Cardiac muscle cell (in vitro differentiated cells and primary cell): ENCODE measurements at regions not wholly inside any gene's neighbourhood (a gene's known extent, or its start where the extent isn't known, plus 50 kb on each side); places are given as distances from the start of the nearest gene placed in this dataset.

Experiments used
- DNase-seq, 2 donors: peaks; one replicate each; pipeline versions ENCODE4 v3.0.0 to v3.0.0-alpha.2; 2010 to 2017; ENCODE audit warnings: low read depth in 1 of 2, low spot score in 1 of 2
- H3K27ac ChIP-seq: fragments of 200-600 bp; sonication (generic); 2 replicates; pipeline ENCODE4 v1.5.1; 2016
- H3K27me3 ChIP-seq: fragments of 200-600 bp; sonication (generic); 2 replicates; pipeline ENCODE4 v1.6.0; 2016; ENCODE audit warnings: control low read depth
- H3K36me3 ChIP-seq: fragments of 200-600 bp; sonication (generic); 2 replicates; pipeline ENCODE4 v1.5.1; 2016; ENCODE audit warnings: control low read depth
- H3K4me1 ChIP-seq: fragments of 200-600 bp; sonication (generic); 2 replicates; pipeline ENCODE4 v1.8.1; 2017; ENCODE audit warnings: low read depth, mild to moderate bottlenecking, mixed run types
- H3K4me3 ChIP-seq: fragments of 200-600 bp; sonication (generic); 2 replicates; pipeline ENCODE4 v1.5.1; 2016; ENCODE audit warnings: mild to moderate bottlenecking
- H3K9me3 ChIP-seq: fragments of 200-600 bp; sonication (generic); 2 replicates; pipeline ENCODE4 v1.5.1; 2017; ENCODE audit warnings: low read depth, mild to moderate bottlenecking, control low read depth
- CTCF ChIP-seq: IDR thresholded peaks from 2 replicates; pipeline ENCODE4 v1.5.1; 2012; ENCODE audit warnings: low read depth, mild to moderate bottlenecking, low read length

GRCh38 chr18:64800151-64800550 is 651.3 kb upstream of the LINC00305 start:
- Histone ChIP-seq H3K27me3 (no peaks in the 10 kb centered on the region), H3K4me3 (no peak overlapping the region), H3K4me1 (no peaks in the 10 kb centered on the region), H3K27ac (no peak overlapping the region), H3K9me3 (no peaks in the 10 kb centered on the region), H3K36me3 (no peaks in the 10 kb centered on the region)
- no peak for TF ChIP-seq CTCF
- no peak for DNase-seq

- DNase-seq, result no peak
- no peaks in the 10 kb centered on the region for H3K4me1 ChIP-seq
- H3K9me3 ChIP-seq, result no peaks in the 10 kb centered on the region
- no peak overlapping the region for H3K4me3 ChIP-seq
- no peak overlapping the region for H3K27ac ChIP-seq
- no peaks in the 10 kb centered on the region for H3K36me3 ChIP-seq
- H3K27me3 ChIP-seq, result no peaks in the 10 kb centered on the region
- no peak for TF ChIP-seq CTCF
These were observed 650.5 kb upstream of the LINC00305 start for GRCh38 chr18:64799376-64799775.

- Histone ChIP-seq H3K36me3 (no peaks in the 10 kb centered on the region), H3K4me3 (no peak overlapping the region), H3K27me3 (no peaks in the 10 kb centered on the region), H3K27ac (no peak overlapping the region), H3K4me1 (no peaks in the 10 kb centered on the region), H3K9me3 (no peaks in the 10 kb centered on the region)
- no peak for TF ChIP-seq CTCF
- DNase-seq, result no peak
These were observed 642.3 kb upstream of the LINC00305 start for GRCh38 chr18:64791236-64791635.

GRCh38 chr18:64785686-64786085 is 636.8 kb upstream of the LINC00305 start:
- TF ChIP-seq CTCF, result no peak
- Histone ChIP-seq H3K9me3 (no peaks in the 10 kb centered on the region), H3K4me1 (no peaks in the 10 kb centered on the region), H3K27me3 (no peaks in the 10 kb centered on the region), H3K36me3 (no peaks in the 10 kb centered on the region), H3K4me3 (no peak overlapping the region), H3K27ac (no peak overlapping the region)
- DNase-seq, result no peak

GRCh38 chr18:64777556-64777955 is 628.7 kb upstream of the LINC00305 start:
- H3K27me3 ChIP-seq, result no peaks in the 10 kb centered on the region
- no peaks in the 10 kb centered on the region for H3K4me1 ChIP-seq
- no peak for TF ChIP-seq CTCF
- H3K36me3 ChIP-seq, result no peaks in the 10 kb centered on the region
- H3K9me3 ChIP-seq, result no peaks in the 10 kb centered on the region
- H3K27ac ChIP-seq, result no peak overlapping the region
- DNase-seq, result no peak
- no peak overlapping the region for H3K4me3 ChIP-seq

GRCh38 chr18:64765908-64766307 is 617.0 kb upstream of the LINC00305 start:
- no peaks in the 10 kb centered on the region for H3K27me3 ChIP-seq
- TF ChIP-seq CTCF, result no peak
- H3K4me1 ChIP-seq, result no peaks in the 10 kb centered on the region
- no peaks in the 10 kb centered on the region for H3K36me3 ChIP-seq
- no peaks in the 10 kb centered on the region for H3K9me3 ChIP-seq
- H3K4me3 ChIP-seq, result no peak overlapping the region
- no peak for DNase-seq
- no peak overlapping the region for H3K27ac ChIP-seq
